Mesenchymal stem cell (in vitro differentiated cells and primary cell): ENCODE measurements at regions not wholly inside any gene's neighbourhood (a gene's known extent, or its start where the extent isn't known, plus 50 kb on each side); places are given as distances from the start of the nearest gene placed in this dataset.
"Not testable (repeated sequence)": the region's sequence is repeated elsewhere in the genome, so short reads cannot be mapped to it uniquely, and the experiment has no call there.

Experiments
- DNase-seq: peaks from one replicate; pipeline ENCODE4 v3.0.0-alpha.2; 2013
- H2AFZ ChIP-seq: one replicate; pipeline ENCODE4 v1.6.1; 2013; ENCODE audit warnings: low read depth, mild to moderate bottlenecking, control low read depth, inconsistent platforms, low read length, moderate library complexity
- H2AK5ac ChIP-seq: 2 replicates; pipeline ENCODE4 v1.6.1; 2013; ENCODE audit warnings: low read length, moderate library complexity, mild to moderate bottlenecking, inconsistent platforms; ENCODE audit not compliant: severe bottlenecking
- H2BK120ac ChIP-seq: one replicate; pipeline ENCODE4 v1.6.1; 2013; ENCODE audit warnings: low read depth, mild to moderate bottlenecking, inconsistent platforms, low read length, moderate library complexity
- H2BK12ac ChIP-seq, 2 experiments: one replicate each; pipeline ENCODE4 v1.6.1; 2013; ENCODE audit warnings: inconsistent platforms in 2 of 2, low read length in 2 of 2, mild to moderate bottlenecking in 2 of 2, moderate library complexity in 2 of 2, control low read depth in 1 of 2
- H2BK15ac ChIP-seq: one replicate; pipeline ENCODE4 v1.6.1; 2013; ENCODE audit warnings: mild to moderate bottlenecking, low read depth, inconsistent platforms; ENCODE audit not compliant: poor library complexity, severe bottlenecking
- H2BK5ac ChIP-seq: 2 replicates; pipeline ENCODE4 v1.6.1; 2013; ENCODE audit warnings: low read depth, mild to moderate bottlenecking, low read length, control low read depth, inconsistent platforms; ENCODE audit not compliant: poor library complexity, severe bottlenecking
- H3K14ac ChIP-seq, 2 experiments: one replicate each; pipeline ENCODE4 v1.6.1; 2013; ENCODE audit warnings: inconsistent platforms in 2 of 2, low read length in 2 of 2, control low read depth in 1 of 2, mild to moderate bottlenecking in 1 of 2, moderate library complexity in 1 of 2
- H3K18ac ChIP-seq, 2 experiments: one replicate each; pipeline ENCODE4 v1.6.1; 2013; ENCODE audit warnings: inconsistent platforms in 2 of 2, low read length in 2 of 2, control low read depth in 1 of 2, low read depth in 1 of 2, mild to moderate bottlenecking in 1 of 2
- H3K23ac ChIP-seq, 2 experiments: one replicate each; pipeline ENCODE4 v1.6.1; 2013; ENCODE audit warnings: inconsistent platforms in 2 of 2, low read length in 2 of 2, mild to moderate bottlenecking in 2 of 2, moderate library complexity in 2 of 2, control low read depth in 1 of 2
- H3K27ac ChIP-seq: 2 replicates; pipeline ENCODE4 v1.5.1; 2013; ENCODE audit warnings: mild to moderate bottlenecking, moderate library complexity, low read length, control low read depth, inconsistent platforms; ENCODE audit not compliant: poor library complexity, severe bottlenecking
- H3K27me3 ChIP-seq, 2 experiments: 2 replicates each; pipeline versions ENCODE4 v1.6.1 to v1.7.0; 2013; ENCODE audit warnings: low read length in 2 of 2, mild to moderate bottlenecking in 2 of 2, moderate library complexity in 2 of 2, control low read depth in 1 of 2, inconsistent platforms in 1 of 2; ENCODE audit not compliant: control insufficient read depth in 1 of 2, insufficient read depth in 1 of 2
- H3K36me3 ChIP-seq, 2 experiments: 2 replicates each; pipeline versions ENCODE4 v1.6.1 to v1.7.0; 2013; ENCODE audit warnings: low read length in 2 of 2, control low read depth in 1 of 2, inconsistent platforms in 1 of 2, low read depth in 1 of 2, mild to moderate bottlenecking in 1 of 2; ENCODE audit not compliant: insufficient read depth in 2 of 2, control insufficient read depth in 1 of 2
- H3K4ac ChIP-seq, 2 experiments: one replicate each; pipeline ENCODE4 v1.6.1; 2013; ENCODE audit warnings: inconsistent platforms in 2 of 2, low read length in 2 of 2, mild to moderate bottlenecking in 2 of 2, moderate library complexity in 2 of 2, control low read depth in 1 of 2, low read depth in 1 of 2
- H3K4me1 ChIP-seq: 2 replicates; pipeline ENCODE4 v1.6.1; 2013; ENCODE audit warnings: low read depth, low read length, control low read depth; ENCODE audit not compliant: control insufficient read depth, insufficient read depth
- H3K4me2 ChIP-seq: 2 replicates; pipeline ENCODE4 v1.6.1; 2013; ENCODE audit warnings: low read length, mild to moderate bottlenecking, inconsistent platforms; ENCODE audit not compliant: poor library complexity, severe bottlenecking
- H3K4me3 ChIP-seq, 2 experiments: 2 replicates each; pipeline versions ENCODE4 v1.5.1 to v1.7.0; 2013; ENCODE audit warnings: low read length in 2 of 2, mild to moderate bottlenecking in 2 of 2, control low read depth in 1 of 2, low read depth in 1 of 2; ENCODE audit not compliant: insufficient read depth in 1 of 2
- H3K79me1 ChIP-seq: replicated peaks from 2 replicates; pipeline ENCODE4 v1.6.1; 2013; ENCODE audit warnings: mild to moderate bottlenecking, control low read depth, low read length, inconsistent platforms; ENCODE audit not compliant: poor library complexity, severe bottlenecking
- H3K9ac ChIP-seq: 2 replicates; pipeline ENCODE4 v1.7.0; 2013; ENCODE audit warnings: mild to moderate bottlenecking, low read length, moderate library complexity
- H3K9me3 ChIP-seq: 2 replicates; pipeline ENCODE4 v1.7.0; 2013; ENCODE audit warnings: mild to moderate bottlenecking, low read length; ENCODE audit not compliant: control insufficient read depth
- H4K8ac ChIP-seq: one replicate; pipeline ENCODE4 v1.6.1; 2013; ENCODE audit warnings: inconsistent platforms, mild to moderate bottlenecking, low read length, moderate library complexity
- H4K91ac ChIP-seq: one replicate; pipeline ENCODE4 v1.6.1; 2013; ENCODE audit warnings: mild to moderate bottlenecking, low read length, inconsistent platforms
- WGBS: methylation state at CpG from one replicate; pipeline ENCODE4 v1.1.7; 2013; ENCODE audit warnings: mixed read lengths; 5-methylcytosine and 5-hydroxymethylcytosine counted together

DNA sequence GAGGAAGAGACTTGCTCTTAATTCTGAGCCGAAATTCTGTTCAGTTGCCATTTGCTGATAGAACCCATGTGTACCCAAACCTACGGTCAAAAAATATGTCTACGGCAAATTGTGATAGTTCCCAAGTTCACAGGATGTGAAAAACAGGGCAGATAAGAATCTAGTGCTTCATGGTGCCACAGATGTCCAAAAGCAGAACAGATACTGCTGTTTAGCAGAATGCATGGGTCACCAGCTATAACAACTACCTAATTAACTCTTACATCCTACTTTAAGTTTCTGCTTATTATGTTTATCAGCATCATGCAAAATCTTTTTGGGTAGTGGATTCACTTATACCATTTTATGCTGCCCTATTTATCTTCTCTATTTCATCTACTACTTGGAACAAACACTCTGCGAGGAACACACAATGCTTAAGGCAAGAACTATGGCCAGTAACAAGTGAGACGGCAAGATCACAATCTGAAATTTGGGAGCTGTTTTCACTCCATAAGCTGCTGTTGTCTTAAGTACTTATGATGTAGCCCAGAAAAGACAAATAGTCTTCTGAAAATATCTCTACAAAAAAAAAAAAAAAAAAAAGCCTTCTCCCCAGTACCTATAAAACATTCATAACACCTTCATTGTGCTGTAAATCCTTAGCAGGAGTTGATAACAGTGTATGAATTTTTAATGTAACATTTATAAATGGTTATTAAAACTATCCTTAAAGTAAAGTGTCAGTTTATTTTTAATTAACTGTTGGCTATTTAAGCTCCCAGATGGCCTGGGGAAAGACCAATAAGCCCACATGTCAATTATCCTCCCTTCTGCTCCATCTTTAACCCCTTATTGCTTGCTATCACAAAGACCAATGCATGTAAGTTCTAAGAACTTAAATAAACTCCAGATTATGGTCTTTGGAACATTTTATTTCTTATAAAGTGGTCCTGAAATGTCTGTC is 232.3 kb downstream of the TLR4 start:
- H2AFZ ChIP-seq, result no peak overlapping the region
- H2BK5ac ChIP-seq, result no peak overlapping the region
- no peak overlapping the region for H3K9ac ChIP-seq
- 77% methylated on average over 5 of the region's 5 CpGs for WGBS
- no peaks in the 10 kb centered on the region for H3K36me3 ChIP-seq
- no peaks in the 10 kb centered on the region for H3K79me1 ChIP-seq
- no peak overlapping the region for H4K91ac ChIP-seq
- no peak overlapping the region for H3K4me2 ChIP-seq
- no peak overlapping the region for H4K8ac ChIP-seq
- DNase-seq, result no peak
- no peak overlapping the region for H3K4ac ChIP-seq
- H3K23ac ChIP-seq, result no peak overlapping the region
- no peak overlapping the region for H3K14ac ChIP-seq
- no peak overlapping the region for H2BK15ac ChIP-seq
- no peaks in the 10 kb centered on the region for H3K4me1 ChIP-seq
- no peak overlapping the region for H3K4me3 ChIP-seq
- H2BK12ac ChIP-seq, result no peak overlapping the region
- H3K18ac ChIP-seq, result no peak overlapping the region
- H2AK5ac ChIP-seq, result no peak overlapping the region
- H3K27me3 ChIP-seq, result no peaks in the 10 kb centered on the region
- no peak overlapping the region for H3K27ac ChIP-seq
- no peak overlapping the region for H2BK120ac ChIP-seq
- H3K9me3 ChIP-seq, result peaks cover 8% of the 10 kb centered on the region

DNA sequence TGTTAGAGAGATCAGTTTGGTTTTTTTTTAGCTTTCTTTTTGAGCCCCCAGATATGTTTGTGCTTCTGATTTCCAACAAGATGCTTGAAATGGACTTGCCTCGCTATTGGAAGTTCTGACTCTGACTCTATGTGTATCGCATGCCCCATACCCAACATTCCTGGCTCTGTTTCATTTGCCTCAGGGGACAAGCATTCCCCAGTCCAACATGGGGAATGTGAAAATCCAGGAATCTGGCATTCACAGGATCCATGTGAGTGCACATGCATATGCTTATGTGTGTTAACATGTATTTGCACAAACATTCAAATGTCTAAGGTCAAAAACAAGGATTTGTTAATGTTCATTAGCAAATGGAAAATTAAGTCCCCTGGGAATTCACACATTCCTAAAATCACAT is 233.9 kb downstream of the TLR4 start:
- no peak overlapping the region for H3K4me3 ChIP-seq
- H3K79me1 ChIP-seq, result no peaks in the 10 kb centered on the region
- no peak for DNase-seq
- H3K9ac ChIP-seq, result no peak overlapping the region
- H3K4me2 ChIP-seq, result no peak overlapping the region
- no peaks in the 10 kb centered on the region for H3K36me3 ChIP-seq
- no peaks in the 10 kb centered on the region for H3K4me1 ChIP-seq
- no peak overlapping the region for H3K27ac ChIP-seq
- no peak overlapping the region for H4K8ac ChIP-seq
- 95% methylated on average over 2 of the region's 2 CpGs for WGBS
- no peak overlapping the region for H2BK5ac ChIP-seq
- H3K9me3 ChIP-seq, result peaks cover 2% of the 10 kb centered on the region
- H3K18ac ChIP-seq, result no peak overlapping the region
- no peak overlapping the region for H3K14ac ChIP-seq
- H4K91ac ChIP-seq, result no peak overlapping the region
- H2BK12ac ChIP-seq, result no peak overlapping the region
- H3K27me3 ChIP-seq, result no peaks in the 10 kb centered on the region
- H3K23ac ChIP-seq, result no peak overlapping the region
- no peak overlapping the region for H2AK5ac ChIP-seq
- H3K4ac ChIP-seq, result no peak overlapping the region
- H2BK120ac ChIP-seq, result no peak overlapping the region
- H2AFZ ChIP-seq, result no peak overlapping the region
- H2BK15ac ChIP-seq, result no peak overlapping the region

DNA sequence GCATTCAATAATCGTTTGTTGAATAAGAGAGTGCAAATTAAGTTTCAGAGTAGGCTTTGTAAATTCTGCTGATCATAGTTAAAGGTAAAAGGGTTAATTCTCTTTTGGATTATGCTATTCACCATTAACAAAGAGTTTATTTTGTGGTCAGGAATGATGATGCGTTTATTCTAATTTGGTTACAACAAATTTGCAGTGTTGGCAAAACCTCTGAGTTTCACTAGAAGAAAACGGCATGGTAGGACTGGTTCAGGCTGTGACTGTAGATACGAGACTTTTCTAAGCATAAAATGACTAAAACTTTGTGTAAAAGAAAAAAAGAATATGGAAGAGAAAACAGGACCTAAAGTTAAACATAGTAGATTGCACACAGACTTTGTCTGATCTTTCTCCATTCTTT is 234.7 kb downstream of the TLR4 start:
- H3K4me2 ChIP-seq, result no peak overlapping the region

DNA sequence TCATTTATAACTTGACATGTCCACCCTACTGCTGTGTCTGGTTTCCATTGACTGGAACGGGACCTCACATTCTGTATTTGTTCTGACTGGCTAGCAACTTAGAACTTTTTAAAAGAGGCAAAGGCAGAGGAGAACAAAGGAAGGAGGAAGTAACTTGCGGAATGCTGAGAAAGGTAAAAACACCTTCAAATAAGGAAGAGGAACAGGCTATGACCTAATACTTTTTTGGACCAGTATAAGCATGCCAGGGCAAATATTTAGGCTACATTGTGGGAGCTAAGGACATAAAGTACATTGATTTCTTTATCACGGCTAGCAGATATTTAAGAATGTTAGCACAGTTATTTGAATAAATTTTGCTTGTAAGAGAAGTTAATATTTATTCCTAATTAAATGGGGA is 240.5 kb downstream of the TLR4 start:
- not testable (repeated sequence) for H4K8ac ChIP-seq, H3K4ac ChIP-seq, H3K9me3 ChIP-seq, H2BK15ac ChIP-seq, H2AK5ac ChIP-seq, H2AFZ ChIP-seq, DNase-seq, H3K4me1 ChIP-seq, H2BK5ac ChIP-seq, H3K27ac ChIP-seq, H3K14ac ChIP-seq, H3K79me1 ChIP-seq, H3K4me2 ChIP-seq, H4K91ac ChIP-seq, H3K9ac ChIP-seq, H3K4me3 ChIP-seq, H2BK120ac ChIP-seq, H2BK12ac ChIP-seq, H3K18ac ChIP-seq, H3K27me3 ChIP-seq, H3K36me3 ChIP-seq, H3K23ac ChIP-seq
- WGBS, result 93% methylated on average over 3 of the region's 3 CpGs

More for the DNA sequence above, 234.7 kb downstream of the TLR4 start:
- no peak overlapping the region for H2BK12ac ChIP-seq
- no peak overlapping the region for H3K14ac ChIP-seq
- H2AK5ac ChIP-seq, result no peak overlapping the region
- H3K27ac ChIP-seq, result no peak overlapping the region
- H4K91ac ChIP-seq, result no peak overlapping the region
- H3K4me1 ChIP-seq, result no peaks in the 10 kb centered on the region
- no peaks in the 10 kb centered on the region for H3K9me3 ChIP-seq
- H3K79me1 ChIP-seq, result no peaks in the 10 kb centered on the region
- H2BK15ac ChIP-seq, result no peak overlapping the region
- H3K23ac ChIP-seq, result no peak overlapping the region
- no peaks in the 10 kb centered on the region for H3K27me3 ChIP-seq
- H3K9ac ChIP-seq, result no peak overlapping the region
- H4K8ac ChIP-seq, result no peak overlapping the region
- no peak overlapping the region for H2BK5ac ChIP-seq
- H3K36me3 ChIP-seq, result no peaks in the 10 kb centered on the region
- H2AFZ ChIP-seq, result no peak overlapping the region
- H3K4ac ChIP-seq, result no peak overlapping the region
- no peak overlapping the region for H3K18ac ChIP-seq
- WGBS, result 79% methylated on average over 3 of the region's 4 CpGs
- no peak overlapping the region for H3K4me3 ChIP-seq
- H2BK120ac ChIP-seq, result no peak overlapping the region
- DNase-seq, result no peak
